ENCODE measurements at regions not wholly inside any gene's neighbourhood (a gene's known extent, or its start where the extent isn't known, plus 50 kb on each side); places are given as distances from the start of the nearest gene placed in this dataset.

DNA sequence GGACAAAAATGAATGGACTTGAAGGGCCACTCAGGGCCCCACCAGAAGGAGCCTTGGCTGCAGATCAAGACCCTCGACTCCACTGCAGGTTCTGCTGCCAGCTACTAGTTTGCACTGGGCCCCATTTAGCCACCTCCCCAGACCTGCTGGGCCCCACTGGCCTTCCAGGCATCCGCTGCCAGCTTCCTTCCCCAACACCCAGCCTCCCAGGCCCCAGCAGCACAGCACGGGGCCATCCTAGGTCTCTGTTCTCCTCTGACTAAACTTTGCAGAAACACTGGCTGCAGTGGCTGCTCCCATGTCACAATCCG lies 277.4 kb upstream of the KLF14 start (continued):
- TF ChIP-seq, protein P1, sequence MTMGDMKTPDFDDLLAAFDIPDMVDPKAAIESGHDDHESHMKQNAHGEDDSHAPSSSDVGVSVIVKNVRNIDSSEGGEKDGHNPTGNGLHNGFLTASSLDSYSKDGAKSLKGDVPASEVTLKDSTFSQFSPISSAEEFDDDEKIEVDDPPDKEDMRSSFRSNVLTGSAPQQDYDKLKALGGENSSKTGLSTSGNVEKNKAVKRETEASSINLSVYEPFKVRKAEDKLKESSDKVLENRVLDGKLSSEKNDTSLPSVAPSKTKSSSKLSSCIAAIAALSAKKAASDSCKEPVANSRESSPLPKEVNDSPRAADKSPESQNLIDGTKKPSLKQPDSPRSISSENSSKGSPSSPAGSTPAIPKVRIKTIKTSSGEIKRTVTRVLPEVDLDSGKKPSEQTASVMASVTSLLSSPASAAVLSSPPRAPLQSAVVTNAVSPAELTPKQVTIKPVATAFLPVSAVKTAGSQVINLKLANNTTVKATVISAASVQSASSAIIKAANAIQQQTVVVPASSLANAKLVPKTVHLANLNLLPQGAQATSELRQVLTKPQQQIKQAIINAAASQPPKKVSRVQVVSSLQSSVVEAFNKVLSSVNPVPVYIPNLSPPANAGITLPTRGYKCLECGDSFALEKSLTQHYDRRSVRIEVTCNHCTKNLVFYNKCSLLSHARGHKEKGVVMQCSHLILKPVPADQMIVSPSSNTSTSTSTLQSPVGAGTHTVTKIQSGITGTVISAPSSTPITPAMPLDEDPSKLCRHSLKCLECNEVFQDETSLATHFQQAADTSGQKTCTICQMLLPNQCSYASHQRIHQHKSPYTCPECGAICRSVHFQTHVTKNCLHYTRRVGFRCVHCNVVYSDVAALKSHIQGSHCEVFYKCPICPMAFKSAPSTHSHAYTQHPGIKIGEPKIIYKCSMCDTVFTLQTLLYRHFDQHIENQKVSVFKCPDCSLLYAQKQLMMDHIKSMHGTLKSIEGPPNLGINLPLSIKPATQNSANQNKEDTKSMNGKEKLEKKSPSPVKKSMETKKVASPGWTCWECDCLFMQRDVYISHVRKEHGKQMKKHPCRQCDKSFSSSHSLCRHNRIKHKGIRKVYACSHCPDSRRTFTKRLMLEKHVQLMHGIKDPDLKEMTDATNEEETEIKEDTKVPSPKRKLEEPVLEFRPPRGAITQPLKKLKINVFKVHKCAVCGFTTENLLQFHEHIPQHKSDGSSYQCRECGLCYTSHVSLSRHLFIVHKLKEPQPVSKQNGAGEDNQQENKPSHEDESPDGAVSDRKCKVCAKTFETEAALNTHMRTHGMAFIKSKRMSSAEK (CRISPR knock-in tag; IDR thresholded peaks at IDR 0.05; ENCODE audit: borderline replicate concordance): no peak
- TF ChIP-seq FOXP1 (CRISPR knock-in tag; IDR thresholded peaks at IDR 0.05; ENCODE audit: borderline replicate concordance): no peak
- TF ChIP-seq ZNF317 (CRISPR knock-in tag; IDR thresholded peaks at IDR 0.05; ENCODE audit: borderline replicate concordance, low read depth): no peak
- TF ChIP-seq, protein P2, sequence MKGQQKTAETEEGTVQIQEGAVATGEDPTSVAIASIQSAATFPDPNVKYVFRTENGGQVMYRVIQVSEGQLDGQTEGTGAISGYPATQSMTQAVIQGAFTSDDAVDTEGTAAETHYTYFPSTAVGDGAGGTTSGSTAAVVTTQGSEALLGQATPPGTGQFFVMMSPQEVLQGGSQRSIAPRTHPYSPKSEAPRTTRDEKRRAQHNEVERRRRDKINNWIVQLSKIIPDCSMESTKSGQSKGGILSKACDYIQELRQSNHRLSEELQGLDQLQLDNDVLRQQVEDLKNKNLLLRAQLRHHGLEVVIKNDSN (CRISPR knock-in tag; IDR thresholded peaks at IDR 0.05): no peak

DNA sequence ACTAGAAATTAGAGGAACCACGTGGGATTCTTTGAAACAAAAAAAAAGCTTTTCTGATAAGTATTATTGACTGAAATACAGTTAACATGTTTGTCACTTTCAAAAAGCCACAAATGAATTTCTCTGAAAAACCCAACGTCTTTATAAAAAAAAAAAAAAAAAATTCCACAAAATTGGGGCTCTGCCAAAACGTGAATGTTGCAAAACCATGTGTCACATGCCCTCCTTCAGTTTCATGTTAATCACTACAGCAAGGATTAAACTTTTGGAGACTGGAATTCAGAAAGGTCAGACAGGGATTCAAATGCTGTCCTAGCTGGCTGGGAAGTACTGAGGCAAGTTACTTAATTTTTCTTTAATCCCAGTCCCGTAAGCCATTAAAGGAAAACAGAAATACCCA lies 278.0 kb upstream of the KLF14 start:
- no peak for DNase-seq (ENCODE audit: low spot score)
- Mint-ChIP-seq H3K27me3 (ENCODE audit: low read depth) (no peaks in the 10 kb centered on the region), H3K36me3 (no peaks in the 10 kb centered on the region), H3K27ac (no peak overlapping the region), H3K4me1 (peaks cover 34% of the 10 kb centered on the region), H3K9me3 (no peaks in the 10 kb centered on the region), H3K4me3 (no peak overlapping the region)
- TF ChIP-seq ZNF423 (CRISPR knock-in tag; IDR thresholded peaks at IDR 0.05) (no peak), ZNF121 (CRISPR knock-in tag; IDR thresholded peaks at IDR 0.05) (no peak), FOXJ3 (CRISPR knock-in tag; IDR thresholded peaks at IDR 0.05; ENCODE audit: borderline replicate concordance) (no peak), CREM (CRISPR knock-in tag; IDR thresholded peaks at IDR 0.05) (no peak), ETV6 (CRISPR knock-in tag; IDR thresholded peaks at IDR 0.05) (no peak), ZNF416 (CRISPR knock-in tag; IDR thresholded peaks at IDR 0.05) (no peak), ZBTB21 (CRISPR knock-in tag; IDR thresholded peaks at IDR 0.05; ENCODE audit: borderline replicate concordance) (no peak)
- TF ChIP-seq, protein P3, sequence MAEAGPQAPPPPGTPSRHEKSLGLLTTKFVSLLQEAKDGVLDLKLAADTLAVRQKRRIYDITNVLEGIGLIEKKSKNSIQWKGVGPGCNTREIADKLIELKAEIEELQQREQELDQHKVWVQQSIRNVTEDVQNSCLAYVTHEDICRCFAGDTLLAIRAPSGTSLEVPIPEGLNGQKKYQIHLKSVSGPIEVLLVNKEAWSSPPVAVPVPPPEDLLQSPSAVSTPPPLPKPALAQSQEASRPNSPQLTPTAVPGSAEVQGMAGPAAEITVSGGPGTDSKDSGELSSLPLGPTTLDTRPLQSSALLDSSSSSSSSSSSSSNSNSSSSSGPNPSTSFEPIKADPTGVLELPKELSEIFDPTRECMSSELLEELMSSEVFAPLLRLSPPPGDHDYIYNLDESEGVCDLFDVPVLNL (CRISPR knock-in tag; IDR thresholded peaks at IDR 0.05; ENCODE audit: borderline replicate concordance, low read depth): no peak
- TF ChIP-seq, protein P4, sequence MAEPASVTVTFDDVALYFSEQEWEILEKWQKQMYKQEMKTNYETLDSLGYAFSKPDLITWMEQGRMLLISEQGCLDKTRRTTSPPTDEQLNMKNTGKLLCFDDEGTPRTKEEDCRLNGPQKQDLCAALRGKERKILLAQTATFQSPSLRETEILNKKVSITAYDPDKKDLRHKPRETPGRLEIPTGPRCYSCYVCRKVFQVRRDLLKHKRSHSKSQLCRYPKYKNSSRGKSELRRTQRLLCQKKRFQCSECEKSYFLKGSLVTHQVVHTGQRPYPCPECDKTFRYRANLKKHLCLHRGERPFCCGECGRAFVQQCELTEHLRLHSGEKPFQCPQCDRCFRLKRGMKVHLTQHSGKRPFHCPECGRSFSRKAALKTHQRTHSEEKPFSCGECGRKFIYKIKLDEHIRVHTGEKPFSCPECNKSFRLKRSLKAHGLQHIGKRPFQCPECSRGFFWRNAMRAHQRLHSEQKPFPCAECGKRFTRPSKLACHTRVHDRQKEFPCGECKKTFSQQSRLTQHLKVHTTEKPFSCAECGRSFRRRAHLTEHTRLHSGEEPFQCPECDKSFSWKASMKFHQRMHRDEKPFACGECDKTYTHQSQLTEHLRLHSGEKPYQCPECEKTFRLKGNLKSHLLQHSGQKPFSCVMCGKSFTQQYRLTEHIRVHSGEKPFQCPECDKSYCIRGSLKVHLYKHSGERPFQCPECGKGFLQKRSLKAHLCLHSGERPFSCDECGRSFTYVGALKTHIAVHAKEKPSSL (CRISPR knock-in tag; conservative IDR thresholded peaks at IDR 0.05): no peak
- TF ChIP-seq, protein P5, sequence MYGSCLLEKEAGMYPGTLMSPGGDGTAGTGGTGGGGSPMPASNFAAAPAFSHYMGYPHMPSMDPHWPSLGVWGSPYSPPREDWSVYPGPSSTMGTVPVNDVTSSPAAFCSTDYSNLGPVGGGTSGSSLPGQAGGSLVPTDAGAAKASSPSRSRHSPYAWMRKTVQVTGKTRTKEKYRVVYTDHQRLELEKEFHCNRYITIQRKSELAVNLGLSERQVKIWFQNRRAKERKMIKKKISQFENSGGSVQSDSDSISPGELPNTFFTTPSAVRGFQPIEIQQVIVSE (CRISPR knock-in tag; IDR thresholded peaks at IDR 0.05; ENCODE audit: borderline replicate concordance): no peak
- TF ChIP-seq, protein P6, sequence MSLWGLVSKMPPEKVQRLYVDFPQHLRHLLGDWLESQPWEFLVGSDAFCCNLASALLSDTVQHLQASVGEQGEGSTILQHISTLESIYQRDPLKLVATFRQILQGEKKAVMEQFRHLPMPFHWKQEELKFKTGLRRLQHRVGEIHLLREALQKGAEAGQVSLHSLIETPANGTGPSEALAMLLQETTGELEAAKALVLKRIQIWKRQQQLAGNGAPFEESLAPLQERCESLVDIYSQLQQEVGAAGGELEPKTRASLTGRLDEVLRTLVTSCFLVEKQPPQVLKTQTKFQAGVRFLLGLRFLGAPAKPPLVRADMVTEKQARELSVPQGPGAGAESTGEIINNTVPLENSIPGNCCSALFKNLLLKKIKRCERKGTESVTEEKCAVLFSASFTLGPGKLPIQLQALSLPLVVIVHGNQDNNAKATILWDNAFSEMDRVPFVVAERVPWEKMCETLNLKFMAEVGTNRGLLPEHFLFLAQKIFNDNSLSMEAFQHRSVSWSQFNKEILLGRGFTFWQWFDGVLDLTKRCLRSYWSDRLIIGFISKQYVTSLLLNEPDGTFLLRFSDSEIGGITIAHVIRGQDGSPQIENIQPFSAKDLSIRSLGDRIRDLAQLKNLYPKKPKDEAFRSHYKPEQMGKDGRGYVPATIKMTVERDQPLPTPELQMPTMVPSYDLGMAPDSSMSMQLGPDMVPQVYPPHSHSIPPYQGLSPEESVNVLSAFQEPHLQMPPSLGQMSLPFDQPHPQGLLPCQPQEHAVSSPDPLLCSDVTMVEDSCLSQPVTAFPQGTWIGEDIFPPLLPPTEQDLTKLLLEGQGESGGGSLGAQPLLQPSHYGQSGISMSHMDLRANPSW (CRISPR knock-in tag; conservative IDR thresholded peaks at IDR 0.05; ENCODE audit: low read depth): no peak
- TF ChIP-seq, protein P7, sequence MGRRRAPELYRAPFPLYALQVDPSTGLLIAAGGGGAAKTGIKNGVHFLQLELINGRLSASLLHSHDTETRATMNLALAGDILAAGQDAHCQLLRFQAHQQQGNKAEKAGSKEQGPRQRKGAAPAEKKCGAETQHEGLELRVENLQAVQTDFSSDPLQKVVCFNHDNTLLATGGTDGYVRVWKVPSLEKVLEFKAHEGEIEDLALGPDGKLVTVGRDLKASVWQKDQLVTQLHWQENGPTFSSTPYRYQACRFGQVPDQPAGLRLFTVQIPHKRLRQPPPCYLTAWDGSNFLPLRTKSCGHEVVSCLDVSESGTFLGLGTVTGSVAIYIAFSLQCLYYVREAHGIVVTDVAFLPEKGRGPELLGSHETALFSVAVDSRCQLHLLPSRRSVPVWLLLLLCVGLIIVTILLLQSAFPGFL (CRISPR knock-in tag; IDR thresholded peaks at IDR 0.05; ENCODE audit: borderline replicate concordance): no peak
- TF ChIP-seq, protein P8, sequence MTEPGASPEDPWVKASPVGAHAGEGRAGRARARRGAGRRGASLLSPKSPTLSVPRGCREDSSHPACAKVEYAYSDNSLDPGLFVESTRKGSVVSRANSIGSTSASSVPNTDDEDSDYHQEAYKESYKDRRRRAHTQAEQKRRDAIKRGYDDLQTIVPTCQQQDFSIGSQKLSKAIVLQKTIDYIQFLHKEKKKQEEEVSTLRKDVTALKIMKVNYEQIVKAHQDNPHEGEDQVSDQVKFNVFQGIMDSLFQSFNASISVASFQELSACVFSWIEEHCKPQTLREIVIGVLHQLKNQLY (CRISPR knock-in tag; IDR thresholded peaks at IDR 0.05): no peak
- TF ChIP-seq, protein P9, sequence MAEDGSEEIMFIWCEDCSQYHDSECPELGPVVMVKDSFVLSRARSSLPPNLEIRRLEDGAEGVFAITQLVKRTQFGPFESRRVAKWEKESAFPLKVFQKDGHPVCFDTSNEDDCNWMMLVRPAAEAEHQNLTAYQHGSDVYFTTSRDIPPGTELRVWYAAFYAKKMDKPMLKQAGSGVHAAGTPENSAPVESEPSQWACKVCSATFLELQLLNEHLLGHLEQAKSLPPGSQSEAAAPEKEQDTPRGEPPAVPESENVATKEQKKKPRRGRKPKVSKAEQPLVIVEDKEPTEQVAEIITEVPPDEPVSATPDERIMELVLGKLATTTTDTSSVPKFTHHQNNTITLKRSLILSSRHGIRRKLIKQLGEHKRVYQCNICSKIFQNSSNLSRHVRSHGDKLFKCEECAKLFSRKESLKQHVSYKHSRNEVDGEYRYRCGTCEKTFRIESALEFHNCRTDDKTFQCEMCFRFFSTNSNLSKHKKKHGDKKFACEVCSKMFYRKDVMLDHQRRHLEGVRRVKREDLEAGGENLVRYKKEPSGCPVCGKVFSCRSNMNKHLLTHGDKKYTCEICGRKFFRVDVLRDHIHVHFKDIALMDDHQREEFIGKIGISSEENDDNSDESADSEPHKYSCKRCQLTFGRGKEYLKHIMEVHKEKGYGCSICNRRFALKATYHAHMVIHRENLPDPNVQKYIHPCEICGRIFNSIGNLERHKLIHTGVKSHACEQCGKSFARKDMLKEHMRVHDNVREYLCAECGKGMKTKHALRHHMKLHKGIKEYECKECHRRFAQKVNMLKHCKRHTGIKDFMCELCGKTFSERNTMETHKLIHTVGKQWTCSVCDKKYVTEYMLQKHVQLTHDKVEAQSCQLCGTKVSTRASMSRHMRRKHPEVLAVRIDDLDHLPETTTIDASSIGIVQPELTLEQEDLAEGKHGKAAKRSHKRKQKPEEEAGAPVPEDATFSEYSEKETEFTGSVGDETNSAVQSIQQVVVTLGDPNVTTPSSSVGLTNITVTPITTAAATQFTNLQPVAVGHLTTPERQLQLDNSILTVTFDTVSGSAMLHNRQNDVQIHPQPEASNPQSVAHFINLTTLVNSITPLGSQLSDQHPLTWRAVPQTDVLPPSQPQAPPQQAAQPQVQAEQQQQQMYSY (CRISPR knock-in tag; IDR thresholded peaks at IDR 0.05): no peak
- ChIA-PET POLR2A (interaction anchor here (0.7 kb wide), 1 partner anchor 513 kb away, joined by 6 read pairs; no protein-coding TSS in a partner anchor), CTCF (interaction anchor here (1.4 to 2.8 kb wide), 2 partner anchors 28 to 115 kb away, joined by 4 to 14 read pairs; no protein-coding TSS in a partner anchor)
- no peak for ATAC-seq

All from WTC11 (cell line).